HG03139 (cell line): ENCODE measurements at regions not wholly inside any gene's neighbourhood (a gene's known extent, or its start where the extent isn't known, plus 50 kb on each side); places are given as distances from the start of the nearest gene placed in this dataset.
"Not testable (repeated sequence)": the region's sequence is repeated elsewhere in the genome, so short reads cannot be mapped to it uniquely, and the experiment has no call there.

ENCODE experiments used
- ATAC-seq: cut with Tn5 transposase; IDR thresholded peaks from one replicate; pipeline ENCODE4 v1.9.1; 2021; ENCODE audit not compliant: unreplicated experiment

- ATAC-seq: no peak
These were observed 326.6 kb upstream of the CITED2 start for GRCh38 chr6:139701003-139701402.

GRCh38 chr6:139699911-139700310 lies 325.5 kb upstream of the CITED2 start:
- no peak for ATAC-seq

GRCh38 chr6:139699335-139699734 lies 324.9 kb upstream of the CITED2 start:
- ATAC-seq: no peak

GRCh38 chr6:139698526-139699176 lies 324.2 kb upstream of the CITED2 start:
- ATAC-seq: no peak

GRCh38 chr6:139697856-139698255 lies 323.4 kb upstream of the CITED2 start:
- ATAC-seq: not testable (repeated sequence)

GRCh38 chr6:139696991-139697390 lies 322.5 kb upstream of the CITED2 start:
- not testable (repeated sequence) for ATAC-seq

- ATAC-seq: no peak
These were observed 320.9 kb upstream of the CITED2 start for GRCh38 chr6:139695361-139695760.

- ATAC-seq: no peak
These were observed 319.3 kb upstream of the CITED2 start for GRCh38 chr6:139693735-139694134.

- no peak for ATAC-seq
These were observed 315.6 kb upstream of the CITED2 start for GRCh38 chr6:139690007-139690406.

GRCh38 chr6:139687055-139687454 lies 312.6 kb upstream of the CITED2 start:
- ATAC-seq: no peak

GRCh38 chr6:139686308-139686707 lies 311.9 kb upstream of the CITED2 start:
- ATAC-seq: no peak

GRCh38 chr6:139685009-139685408 lies 310.6 kb upstream of the CITED2 start:
- no peak for ATAC-seq

GRCh38 chr6:139680819-139681218 lies 306.4 kb upstream of the CITED2 start:
- ATAC-seq: no peak

GRCh38 chr6:139679516-139680179 lies 305.2 kb upstream of the CITED2 start:
- ATAC-seq: no peak

GRCh38 chr6:139676718-139677117 lies 302.3 kb upstream of the CITED2 start:
- no peak for ATAC-seq

- ATAC-seq: no peak
These were observed 291.8 kb upstream of the CITED2 start for GRCh38 chr6:139666284-139666683.

GRCh38 chr6:139663996-139664395 lies 289.5 kb upstream of the CITED2 start:
- no peak for ATAC-seq

- no peak for ATAC-seq
These were observed 285.3 kb upstream of the CITED2 start for GRCh38 chr6:139659711-139660110.

- ATAC-seq: no peak
These were observed 284.7 kb upstream of the CITED2 start for GRCh38 chr6:139659196-139659595.

- ATAC-seq: no peak
These were observed 282.7 kb upstream of the CITED2 start for GRCh38 chr6:139657119-139657518.

GRCh38 chr6:139655783-139656705 lies 281.6 kb upstream of the CITED2 start:
- ATAC-seq: no peak
